ENCODE measurements at regions not wholly inside any gene's neighbourhood (a gene's known extent, or its start where the extent isn't known, plus 50 kb on each side); places are given as distances from the start of the nearest gene placed in this dataset.
"Not testable (repeated sequence)": the region's sequence is repeated elsewhere in the genome, so short reads cannot be mapped to it uniquely, and the experiment has no call there.

- no peak overlapping the region for H3K4me3 ChIP-seq (ENCODE audit: low read depth, low read length)
- TF ChIP-seq, protein P1, sequence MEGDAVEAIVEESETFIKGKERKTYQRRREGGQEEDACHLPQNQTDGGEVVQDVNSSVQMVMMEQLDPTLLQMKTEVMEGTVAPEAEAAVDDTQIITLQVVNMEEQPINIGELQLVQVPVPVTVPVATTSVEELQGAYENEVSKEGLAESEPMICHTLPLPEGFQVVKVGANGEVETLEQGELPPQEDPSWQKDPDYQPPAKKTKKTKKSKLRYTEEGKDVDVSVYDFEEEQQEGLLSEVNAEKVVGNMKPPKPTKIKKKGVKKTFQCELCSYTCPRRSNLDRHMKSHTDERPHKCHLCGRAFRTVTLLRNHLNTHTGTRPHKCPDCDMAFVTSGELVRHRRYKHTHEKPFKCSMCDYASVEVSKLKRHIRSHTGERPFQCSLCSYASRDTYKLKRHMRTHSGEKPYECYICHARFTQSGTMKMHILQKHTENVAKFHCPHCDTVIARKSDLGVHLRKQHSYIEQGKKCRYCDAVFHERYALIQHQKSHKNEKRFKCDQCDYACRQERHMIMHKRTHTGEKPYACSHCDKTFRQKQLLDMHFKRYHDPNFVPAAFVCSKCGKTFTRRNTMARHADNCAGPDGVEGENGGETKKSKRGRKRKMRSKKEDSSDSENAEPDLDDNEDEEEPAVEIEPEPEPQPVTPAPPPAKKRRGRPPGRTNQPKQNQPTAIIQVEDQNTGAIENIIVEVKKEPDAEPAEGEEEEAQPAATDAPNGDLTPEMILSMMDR (IDR thresholded peaks at IDR 0.05; ENCODE audit: insufficient read depth, low read depth, low read length, missing control alignments): no peak
- DNase-seq (ENCODE audit: low read depth): no peak
Observed at GRCh38 chr7:68725843-68726785, 872.2 kb upstream of the AUTS2 start.

DNA sequence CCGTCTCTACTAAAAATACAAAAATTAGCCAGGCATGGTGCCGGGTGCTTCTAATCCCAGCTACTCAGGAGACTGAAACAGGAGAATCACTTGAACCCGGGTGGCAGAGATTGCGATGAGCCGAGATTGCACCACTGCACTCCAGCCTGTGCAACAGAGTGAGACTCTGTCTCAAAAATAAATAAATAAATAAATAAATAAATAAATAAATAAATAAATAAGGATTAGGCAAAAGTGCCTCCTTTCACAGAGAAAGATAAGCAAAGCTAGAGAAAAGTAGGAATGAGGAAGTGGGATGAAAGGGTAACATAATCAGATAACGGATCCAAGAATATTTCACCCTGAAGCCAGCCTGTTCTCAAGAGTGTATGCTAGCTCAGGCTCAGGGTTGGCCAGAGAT, 869.6 kb upstream of the AUTS2 start:
- not testable (repeated sequence) for H3K4me3 ChIP-seq (ENCODE audit: low read depth, low read length); DNase-seq (ENCODE audit: low read depth)

DNA sequence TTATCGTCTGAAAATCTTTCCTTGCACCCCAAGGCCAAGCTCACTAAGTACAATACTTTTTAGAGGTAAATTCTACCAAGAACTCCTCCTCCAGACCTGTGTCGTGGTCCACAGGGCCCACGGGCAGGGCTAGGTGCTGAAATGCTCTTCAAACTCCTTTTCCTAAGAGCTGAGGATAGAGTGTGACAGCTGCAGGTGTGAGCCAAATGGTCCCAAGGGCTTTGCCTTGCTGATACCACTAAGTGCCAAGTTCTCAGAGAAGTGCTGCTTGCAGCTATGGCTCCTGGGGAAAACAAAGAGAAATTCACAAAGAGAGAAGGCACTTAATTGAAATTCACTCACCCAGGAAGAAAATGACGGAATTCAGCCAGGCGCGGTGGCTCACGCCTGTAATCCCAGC, 868.9 kb upstream of the AUTS2 start:
- DNase-seq (ENCODE audit: low read depth): no peak
- TF ChIP-seq, protein P1 (IDR thresholded peaks at IDR 0.05; ENCODE audit: insufficient read depth, low read depth, low read length, missing control alignments): no peak
- no peak overlapping the region for H3K4me3 ChIP-seq (ENCODE audit: low read depth, low read length)

- no peak for DNase-seq (ENCODE audit: low read depth)
- no peak overlapping the region for H3K4me3 ChIP-seq (ENCODE audit: low read depth, low read length)
- TF ChIP-seq, protein P1 (IDR thresholded peaks at IDR 0.05; ENCODE audit: insufficient read depth, low read depth, low read length, missing control alignments): no peak
Observed at GRCh38 chr7:68730194-68730593, 868.1 kb upstream of the AUTS2 start.

DNA sequence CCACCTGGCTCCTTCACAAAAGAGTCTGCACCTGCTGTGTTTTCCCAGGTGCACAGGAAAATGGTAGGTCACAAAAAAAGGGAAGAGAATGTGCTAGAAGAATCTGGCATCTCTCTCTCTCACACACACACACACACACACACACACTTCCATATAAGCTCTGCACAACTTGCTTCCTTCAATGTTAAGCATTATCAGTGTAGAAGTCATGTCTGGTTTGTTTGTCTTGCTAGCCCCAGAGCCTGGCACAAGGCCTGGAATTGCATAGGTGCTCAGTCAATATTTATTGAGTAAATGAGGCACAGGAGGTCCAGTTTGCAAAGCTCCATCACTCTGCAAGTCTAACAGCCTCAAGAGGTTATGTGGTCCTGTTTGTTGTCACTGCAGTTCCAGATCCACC, 867.3 kb upstream of the AUTS2 start:
- DNase-seq (ENCODE audit: low read depth): no peak
- TF ChIP-seq, protein P1 (IDR thresholded peaks at IDR 0.05; ENCODE audit: insufficient read depth, low read depth, low read length, missing control alignments): no peak
- H3K4me3 ChIP-seq (ENCODE audit: low read depth, low read length): no peak overlapping the region

DNA sequence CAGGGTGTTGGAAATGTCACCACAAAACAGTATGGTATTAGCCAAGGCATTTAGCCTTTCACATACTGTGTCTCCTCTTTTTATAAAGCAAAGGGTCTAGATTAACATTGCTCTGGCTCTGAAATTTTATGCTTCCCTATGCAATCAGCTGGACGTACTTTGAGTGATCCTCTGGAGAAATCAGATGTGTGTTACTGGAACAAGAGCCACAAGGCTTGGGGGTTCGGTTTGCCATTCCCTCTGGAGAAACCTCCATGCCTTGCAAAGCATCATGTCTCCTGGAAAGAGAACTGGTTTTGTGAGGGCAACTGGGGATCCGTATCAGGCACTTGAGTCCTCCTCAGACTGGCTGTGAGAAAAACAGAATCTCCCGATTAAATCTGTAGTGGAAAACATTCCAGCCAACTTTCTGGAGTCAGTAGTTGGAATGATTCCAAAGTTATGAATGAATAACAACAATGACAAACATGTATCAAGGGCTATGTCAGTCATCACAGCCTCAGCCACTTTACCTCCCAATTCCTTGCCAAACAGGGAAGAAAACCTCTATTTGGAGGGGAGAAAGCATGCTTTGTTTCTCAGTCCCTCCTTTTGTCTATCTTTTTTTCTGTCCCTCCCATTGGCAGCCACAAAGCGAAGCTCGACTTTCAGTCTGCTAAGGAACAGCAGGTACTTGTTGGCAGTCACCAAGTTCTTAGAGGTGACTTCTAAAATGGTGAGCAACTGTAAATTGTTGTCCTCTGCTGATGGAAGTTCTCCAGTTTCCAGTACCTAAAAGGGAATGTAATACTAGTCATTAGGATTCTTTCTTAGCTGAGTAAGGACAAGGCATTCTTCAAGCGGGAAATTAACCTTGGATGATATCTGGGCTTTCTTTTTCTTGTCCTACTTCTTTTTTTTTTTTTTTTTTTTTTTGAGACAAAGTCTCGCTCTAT, 864.8 kb upstream of the AUTS2 start:
- no peak overlapping the region for H3K4me3 ChIP-seq (ENCODE audit: low read depth, low read length)
- no peak for DNase-seq (ENCODE audit: low read depth)
- TF ChIP-seq, protein P1 (IDR thresholded peaks at IDR 0.05; ENCODE audit: insufficient read depth, low read depth, low read length, missing control alignments): no peak

- no peak overlapping the region for H3K4me3 ChIP-seq (ENCODE audit: low read depth, low read length)
- TF ChIP-seq, protein P1 (IDR thresholded peaks at IDR 0.05; ENCODE audit: insufficient read depth, low read depth, low read length, missing control alignments): no peak
- DNase-seq (ENCODE audit: low read depth): no peak
Observed at GRCh38 chr7:68734431-68734830, 863.8 kb upstream of the AUTS2 start.

All from GM12865 (cell line).